WTC11 (cell line): ENCODE measurements at regions not wholly inside any gene's neighbourhood (a gene's known extent, or its start where the extent isn't known, plus 50 kb on each side); places are given as distances from the start of the nearest gene placed in this dataset.

Source experiments
- CTCF ChIP-seq: fragments of 200-600 bp; IDR thresholded peaks from 2 replicates; pipeline ENCODE4 v1.8.0; 2022; ENCODE audit warnings: antibody characterized with exemption
- JUN ChIP-seq: sonication (generic); formaldehyde crosslinking; IDR thresholded peaks from 2 replicates; pipeline ENCODE4 v1.8.0; 2023; ENCODE audit warnings: mild to moderate bottlenecking, missing genetic modification reagents
- ZNF232 ChIP-seq: sonication (generic); formaldehyde crosslinking; IDR thresholded peaks from 2 replicates; pipeline ENCODE4 v1.8.0; 2022; ENCODE audit warnings: mild to moderate bottlenecking, missing genetic modification reagents

GRCh38 chr18:26653943-26654615 is 105.7 kb upstream of the KCTD1 start:
- no peak for TF ChIP-seq JUN (CRISPR knock-in tag)
- TF ChIP-seq ZNF232 = no peak
- no peak for TF ChIP-seq CTCF
